GM23248 (cell line): ENCODE measurements at regions not wholly inside any gene's neighbourhood (a gene's known extent, or its start where the extent isn't known, plus 50 kb on each side); places are given as distances from the start of the nearest gene placed in this dataset.
A peak's percentile ranks its signal among the peaks of the same experiment; 100 is the strongest.

ENCODE experiments used
- DNase-seq: peaks from one replicate; pipeline ENCODE4 v3.0.0-alpha.2; 2015
- H2AFZ ChIP-seq: fragments of 200-600 bp; sonication (generic); 2 replicates; pipeline ENCODE4 v1.6.1; 2016; ENCODE audit warnings: antibody characterized with exemption
- H3F3A ChIP-seq: fragments of 200-600 bp; sonication (generic); 2 replicates; pipeline ENCODE4 v1.6.1; 2016; ENCODE audit warnings: mild to moderate bottlenecking, antibody characterized with exemption, mixed run types; ENCODE audit not compliant: insufficient read depth
- H3K27ac ChIP-seq: fragments of 200-600 bp; sonication (generic); 2 replicates; pipeline ENCODE4 v1.5.1; 2016; ENCODE audit warnings: mild to moderate bottlenecking
- H3K27me3 ChIP-seq: fragments of 200-600 bp; sonication (generic); replicated peaks from 2 replicates; pipeline ENCODE4 v1.6.1; 2016; ENCODE audit warnings: mild to moderate bottlenecking; ENCODE audit not compliant: insufficient read depth
- H3K36me3 ChIP-seq: fragments of 200-600 bp; sonication (generic); 2 replicates; pipeline ENCODE4 v1.6.1; 2016; ENCODE audit warnings: low read depth, mild to moderate bottlenecking
- H3K4me1 ChIP-seq: fragments of 200-600 bp; sonication (generic); 2 replicates; pipeline ENCODE4 v1.6.1; 2016; ENCODE audit warnings: mild to moderate bottlenecking; ENCODE audit not compliant: insufficient read depth
- H3K4me2 ChIP-seq: fragments of 200-600 bp; sonication (generic); one replicate; pipeline ENCODE4 v1.6.1; 2016; ENCODE audit warnings: mild to moderate bottlenecking; ENCODE audit not compliant: unreplicated experiment
- H3K4me3 ChIP-seq: fragments of 200-600 bp; sonication (generic); 2 replicates; pipeline ENCODE4 v1.5.1; 2016; ENCODE audit warnings: mild to moderate bottlenecking
- H3K79me2 ChIP-seq: fragments of 200-600 bp; sonication (generic); 2 replicates; pipeline ENCODE4 v1.6.1; 2016; ENCODE audit warnings: mild to moderate bottlenecking; ENCODE audit not compliant: insufficient read depth
- H3K9ac ChIP-seq: fragments of 200-600 bp; sonication (generic); 2 replicates; pipeline ENCODE4 v1.6.1; 2016; ENCODE audit warnings: mild to moderate bottlenecking
- H3K9me2 ChIP-seq: fragments of 200-600 bp; sonication (generic); 2 replicates; pipeline ENCODE4 v1.6.1; 2016; ENCODE audit warnings: mixed run types, mild to moderate bottlenecking, moderate library complexity; ENCODE audit not compliant: insufficient read depth
- H3K9me3 ChIP-seq: fragments of 200-600 bp; sonication (generic); one replicate; pipeline ENCODE4 v1.6.1; 2017; ENCODE audit warnings: low read depth
- H4K20me1 ChIP-seq: fragments of 200-600 bp; sonication (generic); 2 replicates; pipeline ENCODE4 v1.6.0; 2016; ENCODE audit not compliant: insufficient read depth
- EZH2 ChIP-seq: fragments of 200-600 bp; sonication (generic); IDR thresholded peaks from 2 replicates; pipeline ENCODE4 v1.6.1; 2018; ENCODE audit warnings: antibody characterized with exemption, mild to moderate bottlenecking; ENCODE audit not compliant: insufficient read depth, poor library complexity, severe bottlenecking
- EZH2phosphoT487 ChIP-seq: fragments of 200-600 bp; sonication (generic); IDR thresholded peaks from 2 replicates; pipeline ENCODE4 v1.6.1; 2018; ENCODE audit warnings: antibody characterized with exemption, moderate library complexity, mild to moderate bottlenecking, low read depth; ENCODE audit not compliant: insufficient read depth
- WGBS, 2 experiments: methylation state at CpG; one replicate each; pipeline ENCODE4 v1.1.6; 2015 to 2017; ENCODE audit warnings: low lambda C conversion rate in 2 of 2, low coverage in 1 of 2; ENCODE audit errors: missing lambda C conversion rate in 2 of 2; 5-methylcytosine and 5-hydroxymethylcytosine counted together
- in situ Hi-C: fragments of 300-500 bp; cut with MboI; formaldehyde crosslinking; loops from 2 replicates; pipeline ENCODE4 v1.15.0; 2020

DNA sequence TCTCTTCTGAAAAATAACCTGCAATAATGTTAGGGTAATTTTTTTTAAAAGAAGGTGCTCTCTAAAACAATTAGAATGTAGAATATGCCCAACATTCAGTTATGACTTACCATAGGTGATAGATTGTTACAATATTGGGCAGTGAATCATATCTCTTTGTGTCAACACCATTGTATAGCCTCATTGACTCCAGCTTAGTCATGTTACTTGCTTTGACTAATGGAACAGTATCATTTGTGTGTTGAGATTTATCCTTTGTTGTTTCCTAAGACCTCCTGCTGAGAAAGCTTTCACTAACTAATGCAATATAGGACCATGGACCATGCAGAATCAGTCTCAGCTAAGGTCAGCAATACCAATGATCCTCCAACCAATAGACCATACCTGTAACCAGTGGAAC, 1106.4 kb downstream of the SI start:
- Histone ChIP-seq H3K4me2 (no peak overlapping the region), H3K4me1 (no peaks in the 10 kb centered on the region), H3K27ac (no peak overlapping the region), H3K36me3 (no peaks in the 10 kb centered on the region), H3K9me2 (no peaks in the 10 kb centered on the region), H3K9ac (no peak overlapping the region), H4K20me1 (no peaks in the 10 kb centered on the region), H3K4me3 (no peak overlapping the region), H3K79me2 (no peaks in the 10 kb centered on the region), H3K27me3 (no peaks in the 10 kb centered on the region), H3K9me3 (no peaks in the 10 kb centered on the region), H3F3A (no peaks in the 10 kb centered on the region), H2AFZ (no peak overlapping the region)
- TF ChIP-seq EZH2, result no peak
- TF ChIP-seq EZH2phosphoT487, result no peak
- no peak for DNase-seq
- in situ Hi-C loops, result no loop called here

DNA sequence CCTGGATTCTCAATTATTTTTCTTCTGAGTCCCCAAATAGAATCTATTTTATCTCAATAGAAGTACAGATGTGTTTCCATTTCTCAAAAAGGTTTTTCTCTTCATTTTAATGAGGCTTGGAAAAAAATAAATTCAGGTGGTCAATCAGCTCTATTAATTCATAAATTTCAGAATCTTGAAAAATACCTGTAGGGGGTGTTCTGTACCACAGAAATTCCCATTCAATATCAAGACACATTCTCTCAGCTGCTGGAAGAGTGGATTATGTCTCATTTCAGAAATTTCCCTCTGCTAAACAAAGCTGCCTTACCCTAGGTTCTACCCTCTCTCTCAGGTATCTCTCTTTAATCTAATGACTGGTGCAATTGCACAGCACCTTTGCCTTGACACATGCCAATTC, 1121.2 kb downstream of the SI start:
- Histone ChIP-seq H3K36me3 (no peaks in the 10 kb centered on the region), H3K27ac (no peak overlapping the region), H3K9ac (no peak overlapping the region), H2AFZ (no peak overlapping the region), H4K20me1 (no peaks in the 10 kb centered on the region), H3F3A (no peaks in the 10 kb centered on the region), H3K79me2 (no peaks in the 10 kb centered on the region), H3K27me3 (no peaks in the 10 kb centered on the region), H3K4me1 (no peaks in the 10 kb centered on the region), H3K9me2 (no peaks in the 10 kb centered on the region), H3K4me3 (no peak overlapping the region), H3K4me2 (no peak overlapping the region), H3K9me3 (no peaks in the 10 kb centered on the region)
- in situ Hi-C loops, result no loop called here
- TF ChIP-seq EZH2 (no peak), EZH2phosphoT487 (no peak)
- no peak for DNase-seq

DNA sequence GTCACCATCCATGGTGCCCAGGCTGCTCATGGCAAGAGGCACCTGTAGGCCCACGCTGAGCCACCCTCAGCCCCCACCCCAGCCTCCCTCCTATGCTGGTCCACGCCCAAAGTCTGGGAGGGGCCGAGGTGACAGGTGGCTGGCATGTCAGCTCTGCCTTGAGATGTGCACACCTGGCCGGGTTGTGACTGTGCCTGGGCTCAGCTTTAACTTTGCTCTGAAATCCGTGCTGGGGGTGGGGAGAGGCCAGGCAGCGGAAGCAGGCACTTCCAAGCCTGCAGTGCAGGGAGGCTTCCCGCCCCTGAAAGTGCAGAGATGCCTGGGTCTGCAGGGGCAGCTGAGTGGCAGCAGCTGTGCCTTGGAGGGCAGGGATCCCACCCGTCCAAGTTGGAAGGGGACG, 1124.8 kb downstream of the SI start:
- Histone ChIP-seq H3K9ac (no peak overlapping the region), H4K20me1 (no peaks in the 10 kb centered on the region), H3K4me1 (no peaks in the 10 kb centered on the region), H3K4me3 (no peak overlapping the region), H3K36me3 (no peaks in the 10 kb centered on the region), H3K27me3 (no peaks in the 10 kb centered on the region), H3K79me2 (no peaks in the 10 kb centered on the region), H3K9me3 (no peaks in the 10 kb centered on the region), H3K4me2 (no peak overlapping the region), H3K9me2 (no peaks in the 10 kb centered on the region), H3F3A (no peaks in the 10 kb centered on the region), H2AFZ (no peak overlapping the region), H3K27ac (no peak overlapping the region)
- no peak for DNase-seq
- in situ Hi-C loops, result no loop called here
- TF ChIP-seq EZH2phosphoT487 (no peak), EZH2 (no peak)
- 17 to 38% methylated on average over 9 of the region's 9 CpGs for WGBS, 2 experiments

DNA sequence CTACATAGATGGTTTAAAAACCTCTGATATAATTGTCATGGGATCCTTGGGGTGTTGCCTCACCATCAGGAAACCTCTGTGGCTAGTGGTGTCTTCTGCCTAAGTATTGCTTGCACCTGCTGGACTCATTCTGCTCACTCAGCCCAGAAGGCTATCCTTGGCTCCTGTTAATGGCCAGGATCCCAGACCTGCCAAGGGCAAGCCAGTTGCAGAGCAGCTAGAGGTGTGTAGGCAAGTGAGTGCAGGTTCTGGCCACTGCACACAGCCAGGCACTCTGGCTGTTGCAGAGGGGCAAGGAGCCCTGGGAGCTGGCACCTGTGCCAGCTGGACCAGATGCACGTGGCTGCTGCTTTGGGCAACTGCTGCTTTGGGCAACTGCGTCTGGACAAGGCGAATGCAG, 1125.8 kb downstream of the SI start:
- no peak overlapping the region for H3K9ac ChIP-seq
- H3F3A ChIP-seq, result no peaks in the 10 kb centered on the region
- no peaks in the 10 kb centered on the region for H4K20me1 ChIP-seq
- H3K36me3 ChIP-seq, result no peaks in the 10 kb centered on the region
- no peak for TF ChIP-seq EZH2
- no peak for TF ChIP-seq EZH2phosphoT487
- no peaks in the 10 kb centered on the region for H3K9me2 ChIP-seq
- no peak overlapping the region for H3K27ac ChIP-seq
- H2AFZ ChIP-seq, result no peak overlapping the region
- H3K4me1 ChIP-seq, result no peaks in the 10 kb centered on the region
- H3K4me3 ChIP-seq, result no peak overlapping the region
- H3K4me2 ChIP-seq, result no peak overlapping the region
- no peaks in the 10 kb centered on the region for H3K9me3 ChIP-seq
- no peak for DNase-seq
- 36 to 40% methylated on average over 3 of the region's 3 CpGs for WGBS, 2 experiments
- no peaks in the 10 kb centered on the region for H3K27me3 ChIP-seq
- H3K79me2 ChIP-seq, result no peaks in the 10 kb centered on the region
- in situ Hi-C loops, result no loop called here

DNA sequence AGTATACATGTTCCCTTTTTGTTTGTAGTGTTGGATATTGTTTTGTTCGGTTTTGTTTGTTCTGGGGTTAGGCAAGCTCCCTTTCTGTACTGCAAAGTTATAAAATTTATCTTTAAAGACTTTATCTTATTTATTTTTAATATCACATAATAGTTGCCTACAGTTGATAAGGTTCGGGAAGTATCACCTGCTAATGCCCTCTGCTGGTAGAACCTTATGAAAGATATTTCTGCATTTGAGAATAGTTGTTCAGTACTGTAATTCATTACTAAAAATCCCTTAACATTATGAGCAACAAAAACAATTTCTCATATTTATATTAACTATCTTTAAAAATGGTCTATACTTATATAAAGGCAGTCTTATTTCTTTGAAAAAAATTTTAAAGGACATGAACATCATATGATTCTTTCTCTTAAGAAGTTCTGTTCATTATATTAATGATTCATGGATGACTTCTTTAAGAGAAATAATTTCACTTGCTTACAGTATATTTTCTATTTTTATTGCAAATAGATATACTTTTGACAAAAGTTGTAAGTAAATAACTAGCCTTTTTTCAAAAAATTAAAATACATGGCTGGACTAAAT, 1126.8 kb downstream of the SI start:
- TF ChIP-seq EZH2phosphoT487 (no peak), EZH2 (no peak)
- Histone ChIP-seq H2AFZ (no peak overlapping the region), H3K36me3 (no peaks in the 10 kb centered on the region), H3F3A (no peaks in the 10 kb centered on the region), H3K4me3 (no peak overlapping the region), H4K20me1 (no peaks in the 10 kb centered on the region), H3K9me3 (no peaks in the 10 kb centered on the region), H3K27ac (no peak overlapping the region), H3K9ac (no peak overlapping the region), H3K4me1 (no peaks in the 10 kb centered on the region), H3K27me3 (no peaks in the 10 kb centered on the region), H3K79me2 (no peaks in the 10 kb centered on the region), H3K4me2 (no peak overlapping the region), H3K9me2 (no peaks in the 10 kb centered on the region)
- peak; percentile 1 for DNase-seq
- in situ Hi-C loops, result no loop called here
- 2 to 10% methylated on average over 2 of the region's 2 CpGs for WGBS, 2 experiments
